ENCODE measurements at regions not wholly inside any gene's neighbourhood (a gene's known extent, or its start where the extent isn't known, plus 50 kb on each side); places are given as distances from the start of the nearest gene placed in this dataset.

DNA sequence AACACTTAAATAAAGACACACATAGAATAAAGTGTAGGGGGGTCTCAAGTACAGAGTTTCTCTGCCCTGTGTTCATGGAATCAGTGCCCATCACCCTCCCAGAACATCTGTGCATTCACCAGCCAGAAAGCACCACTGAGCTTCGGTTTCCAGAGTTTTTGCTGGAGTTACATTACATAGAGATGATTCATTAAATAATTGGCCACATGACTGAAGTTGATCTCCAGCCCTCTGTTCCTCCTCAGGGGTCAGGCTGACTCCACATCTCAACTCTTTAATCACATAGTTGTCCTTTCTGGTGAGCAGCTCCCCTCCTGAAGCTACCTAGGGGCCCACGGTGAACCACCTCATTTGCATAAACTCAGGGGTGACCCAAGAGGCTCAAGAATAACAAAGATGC is 129.8 kb downstream of the METTL4 start:
- no peak for TF ChIP-seq CTCF (IDR thresholded peaks at IDR 0.05; ENCODE audit: control insufficient read depth, extremely low read depth, insufficient read depth)
- DNase-seq (ENCODE audit: low read depth): no peak
- no peak overlapping the region for H3K4me3 ChIP-seq (ENCODE audit: low read depth, low read length)

DNA sequence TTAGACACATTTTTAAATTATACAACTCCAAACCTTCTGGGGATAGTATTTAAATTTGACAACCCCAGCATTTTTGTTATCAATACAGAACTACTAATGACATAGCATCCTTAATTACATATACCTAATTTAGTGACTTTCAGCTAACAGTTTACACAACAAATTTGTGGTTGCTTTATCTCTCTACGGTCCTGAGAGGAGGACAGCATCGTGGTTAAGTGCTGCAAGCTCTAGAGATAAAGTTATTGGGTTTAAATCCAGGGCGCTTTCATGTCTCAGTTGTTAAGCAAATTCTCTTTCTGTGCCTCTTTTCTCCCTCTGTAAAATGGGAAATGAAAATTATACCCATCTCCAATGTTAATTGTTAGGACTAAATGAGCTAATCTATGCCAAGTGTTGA is 129.3 kb downstream of the METTL4 start:
- no peak for TF ChIP-seq CTCF (IDR thresholded peaks at IDR 0.05; ENCODE audit: control insufficient read depth, extremely low read depth, insufficient read depth)
- H3K4me3 ChIP-seq (ENCODE audit: low read depth, low read length): no peak overlapping the region
- no peak for DNase-seq (ENCODE audit: low read depth)

DNA sequence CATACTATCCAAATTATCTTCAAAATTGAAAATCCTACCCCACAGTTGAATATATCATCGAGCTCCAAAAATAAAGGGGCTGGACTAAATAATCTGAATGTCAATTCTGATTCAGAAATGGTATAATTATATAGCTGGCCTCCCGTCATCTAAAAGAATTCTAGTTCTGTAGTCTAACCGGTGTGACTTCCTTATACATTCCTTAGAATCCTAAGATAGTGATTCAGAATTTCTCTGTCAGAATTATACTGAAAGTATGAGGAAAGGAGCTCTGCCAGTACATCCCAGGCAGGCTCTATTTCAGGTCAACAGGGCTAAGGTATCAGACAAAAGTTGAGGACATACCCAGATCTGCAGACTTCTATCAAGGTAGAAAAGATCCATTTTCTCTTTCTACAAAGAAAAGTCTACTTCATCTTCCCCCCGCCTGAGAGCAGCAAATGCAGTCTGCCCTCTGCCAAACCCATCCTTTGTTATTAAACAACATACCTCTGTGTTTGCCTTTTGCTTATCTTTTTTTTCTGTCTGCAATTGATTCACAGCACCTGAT is 128.5 kb downstream of the METTL4 start:
- H3K4me3 ChIP-seq (ENCODE audit: low read depth, low read length): no peak overlapping the region
- TF ChIP-seq CTCF (IDR thresholded peaks at IDR 0.05; ENCODE audit: control insufficient read depth, extremely low read depth, insufficient read depth): no peak
- no peak for DNase-seq (ENCODE audit: low read depth)

DNA sequence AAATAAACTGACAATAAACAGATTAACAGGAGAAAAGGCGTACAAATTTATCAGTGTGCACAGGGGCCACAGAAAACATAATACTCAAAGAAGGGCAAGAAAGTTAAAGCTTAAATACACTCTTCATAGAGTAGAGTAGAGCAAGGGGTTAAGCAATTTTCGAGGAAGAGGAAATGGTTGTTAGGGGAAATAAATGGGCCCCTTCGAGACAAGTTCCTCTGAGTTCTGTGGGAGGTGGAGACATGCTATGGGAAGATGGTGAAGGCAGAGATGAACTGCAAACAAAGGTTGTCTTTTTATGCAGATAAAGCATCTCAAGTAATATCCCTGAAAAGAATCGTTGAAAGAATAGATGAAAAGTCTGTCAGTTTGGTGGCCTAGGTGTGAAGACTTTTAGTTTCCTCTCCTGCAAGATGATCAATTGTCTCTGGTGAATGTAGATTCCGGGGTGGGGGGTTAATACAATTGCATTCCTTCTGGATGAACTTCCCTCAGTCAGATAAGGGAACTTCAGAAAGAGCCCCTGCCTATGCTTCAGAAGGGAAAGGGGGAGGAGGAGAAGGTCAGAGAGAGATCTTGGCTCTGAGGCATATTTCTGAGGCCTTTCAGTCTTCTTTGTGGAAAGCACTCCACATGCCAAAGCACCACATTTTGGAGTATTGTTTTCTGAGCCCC is 127.0 kb downstream of the METTL4 start:
- no peak for DNase-seq (ENCODE audit: low read depth)
- no peak overlapping the region for H3K4me3 ChIP-seq (ENCODE audit: low read depth, low read length)

GRCh38 chr18:2448565-2449151 is 122.6 kb downstream of the METTL4 start:
- no peak for TF ChIP-seq CTCF (IDR thresholded peaks at IDR 0.05; ENCODE audit: control insufficient read depth, extremely low read depth, insufficient read depth)
- no peak overlapping the region for H3K4me3 ChIP-seq (ENCODE audit: low read depth, low read length)
- DNase-seq (ENCODE audit: low read depth): no peak

More for the DNA sequence above, 127.0 kb downstream of the METTL4 start:
- no peak for TF ChIP-seq CTCF (IDR thresholded peaks at IDR 0.05; ENCODE audit: control insufficient read depth, extremely low read depth, insufficient read depth)

DNA sequence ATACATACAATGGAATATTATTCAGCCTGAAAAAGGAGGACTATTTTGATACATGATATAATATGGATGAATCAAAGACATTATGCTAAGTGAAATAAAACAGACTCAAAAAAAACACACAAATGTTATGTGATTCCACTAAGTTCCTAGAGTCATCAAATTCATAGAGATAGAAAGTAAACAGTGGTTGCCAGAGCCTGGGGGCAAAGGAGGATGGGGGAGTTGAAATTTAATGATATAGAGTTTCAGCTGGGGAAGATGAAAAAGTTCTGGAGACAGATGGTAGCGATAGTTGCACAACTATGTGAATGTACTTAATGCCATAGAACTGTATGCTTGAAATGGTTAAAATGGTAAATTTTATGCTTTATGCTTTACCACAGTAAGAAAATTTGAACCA is 119.7 kb downstream of the METTL4 start:
- no peak for TF ChIP-seq CTCF (IDR thresholded peaks at IDR 0.05; ENCODE audit: control insufficient read depth, extremely low read depth, insufficient read depth)
- H3K4me3 ChIP-seq (ENCODE audit: low read depth, low read length): no peak overlapping the region
- DNase-seq (ENCODE audit: low read depth): no peak
